Adrenal gland (tissue), 5 donors: ENCODE measurements at regions not wholly inside any gene's neighbourhood (a gene's known extent, or its start where the extent isn't known, plus 50 kb on each side); places are given as distances from the start of the nearest gene placed in this dataset.

Experiments used
- CTCF ChIP-seq, 6 experiments: fragments of 450-650 bp in 4 of 6; fragments of 200-600 bp in 2 of 6; sonication (generic) in 1 of 6; IDR thresholded peaks; 1 replicate in 5 of 6; 2 replicates in 1 of 6; pipeline versions ENCODE4 v1.5.1 to v1.8.0; 2016 to 2021; ENCODE audit warnings: antibody characterized with exemption in 6 of 6, mild to moderate bottlenecking in 2 of 6, moderate library complexity in 1 of 6
- POLR2A ChIP-seq, 2 donors: fragments of 450-650 bp; IDR thresholded peaks; one replicate each; pipeline ENCODE4 v1.6.1; 2017; ENCODE audit warnings: antibody characterized with exemption in 2 of 2, mild to moderate bottlenecking in 2 of 2, moderate library complexity in 1 of 2
- donor health status: DM: no; HTN: no; CAD: no.

- TF ChIP-seq POLR2A (IDR thresholded peaks at IDR 0.05) (no peak), CTCF (IDR thresholded peaks at IDR 0.05) (no peak)
Observed at GRCh38 chr12:46934374-46935111, 108.7 kb upstream of the SLC38A4 start.
